HUES48 (cell line): ENCODE measurements at regions not wholly inside any gene's neighbourhood (a gene's known extent, or its start where the extent isn't known, plus 50 kb on each side); places are given as distances from the start of the nearest gene placed in this dataset.
A peak's percentile ranks its signal among the peaks of the same experiment; 100 is the strongest.
"Not testable (repeated sequence)": the region's sequence is repeated elsewhere in the genome, so short reads cannot be mapped to it uniquely, and the experiment has no call there.

Experiments used
- H3K27ac ChIP-seq: one replicate; pipeline ENCODE4 v1.7.0; 2013; ENCODE audit warnings: low read depth, low read length, inconsistent platforms
- H3K27me3 ChIP-seq: 2 replicates; pipeline ENCODE4 v1.6.1; 2013; ENCODE audit warnings: mild to moderate bottlenecking, low read length; ENCODE audit not compliant: control insufficient read depth, insufficient read depth
- H3K36me3 ChIP-seq: 2 replicates; pipeline ENCODE4 v1.6.1; 2013; ENCODE audit warnings: low read length; ENCODE audit not compliant: control insufficient read depth, insufficient read depth
- H3K4me1 ChIP-seq: 2 replicates; pipeline ENCODE4 v1.6.1; 2013; ENCODE audit warnings: mild to moderate bottlenecking, low read length; ENCODE audit not compliant: control insufficient read depth, insufficient read depth
- H3K4me3 ChIP-seq: 2 replicates; pipeline ENCODE4 v1.5.1; 2013; ENCODE audit warnings: mild to moderate bottlenecking, low read depth, low read length
- H3K9ac ChIP-seq: 2 replicates; pipeline ENCODE4 v1.6.1; 2013; ENCODE audit warnings: mild to moderate bottlenecking, low read depth, low read length, moderate library complexity
- H3K9me3 ChIP-seq: 2 replicates; pipeline ENCODE4 v1.6.1; 2013; ENCODE audit warnings: low read length; ENCODE audit not compliant: control insufficient read depth, insufficient read depth

DNA sequence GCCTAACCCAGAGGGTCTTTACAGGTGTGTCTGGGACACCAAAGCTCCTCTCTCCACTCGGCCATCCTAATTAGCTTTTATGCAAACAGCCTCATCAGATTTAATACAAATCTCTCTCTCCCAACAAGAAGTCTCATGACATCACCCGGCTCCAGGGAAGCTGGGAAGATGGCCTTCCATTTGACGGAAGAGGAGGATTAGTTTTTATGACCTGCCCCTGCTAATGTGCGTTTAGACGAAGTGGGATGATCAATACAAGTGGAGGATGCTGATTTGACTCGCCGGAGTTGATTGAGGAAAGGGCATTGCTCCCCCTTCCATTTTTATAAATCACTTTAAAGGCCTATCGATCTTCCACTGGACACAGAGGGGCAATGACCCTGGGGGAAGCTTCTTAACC lies 239.2 kb downstream of the BCL11B start:
- no peaks in the 10 kb centered on the region for H3K27me3 ChIP-seq

DNA sequence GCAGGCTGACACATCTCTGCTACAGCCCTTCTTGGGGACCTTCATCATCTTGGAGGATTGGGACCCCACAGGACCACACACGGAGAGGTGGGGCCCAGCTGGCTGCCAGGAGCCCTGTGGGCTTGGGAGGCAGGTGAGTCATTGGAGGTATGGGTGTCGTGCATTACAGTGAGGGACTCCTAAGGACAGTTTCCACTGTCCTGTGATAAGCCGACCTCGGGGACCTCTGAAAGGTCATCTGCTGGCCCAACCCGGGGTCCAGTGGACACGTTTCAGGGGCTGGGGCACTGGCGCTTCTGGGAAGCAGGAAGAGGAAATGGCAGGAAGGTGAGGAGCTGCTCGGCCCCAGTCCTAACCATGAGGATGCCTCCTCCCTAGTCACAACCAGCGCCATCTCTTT lies 238.0 kb downstream of the BCL11B start:
- Histone ChIP-seq H3K27me3 (no peaks in the 10 kb centered on the region), H3K4me3 (no peak overlapping the region), H3K9me3 (no peaks in the 10 kb centered on the region), H3K27ac (no peak overlapping the region), H3K9ac (no peak overlapping the region), H3K4me1 (peaks cover 6% of the 10 kb centered on the region), H3K36me3 (no peaks in the 10 kb centered on the region)

More for the DNA sequence above, 239.2 kb downstream of the BCL11B start:
- Histone ChIP-seq H3K9me3 (no peaks in the 10 kb centered on the region), H3K27ac (no peak overlapping the region), H3K9ac (no peak overlapping the region), H3K4me1 (peaks cover 6% of the 10 kb centered on the region), H3K36me3 (no peaks in the 10 kb centered on the region), H3K4me3 (no peak overlapping the region)

DNA sequence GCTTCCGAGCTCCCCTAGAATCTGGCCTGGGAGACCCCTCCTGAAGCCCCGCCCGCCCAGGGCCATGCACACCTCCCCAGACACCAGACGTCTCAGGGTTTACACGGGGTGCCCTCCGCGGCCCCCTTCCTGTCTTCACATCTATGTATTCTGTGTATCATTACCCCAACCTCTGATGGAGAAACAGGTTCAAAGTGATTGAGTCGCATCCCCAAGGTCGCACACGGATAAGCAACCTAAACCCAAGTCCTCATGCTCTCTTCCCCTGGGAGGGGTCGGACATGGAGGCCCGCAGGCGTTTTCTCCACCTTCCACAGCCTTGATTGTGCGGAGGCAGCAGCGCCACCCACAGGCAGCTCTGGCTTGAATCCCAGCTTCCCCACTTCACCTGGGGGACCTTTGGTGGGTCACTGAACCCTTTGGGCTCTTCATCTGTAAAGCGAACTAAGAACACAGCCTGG lies 237.3 kb downstream of the BCL11B start:
- no peaks in the 10 kb centered on the region for H3K27me3 ChIP-seq
- no peak overlapping the region for H3K4me3 ChIP-seq
- H3K9ac ChIP-seq: no peak overlapping the region
- H3K36me3 ChIP-seq: no peaks in the 10 kb centered on the region
- no peak overlapping the region for H3K27ac ChIP-seq
- no peaks in the 10 kb centered on the region for H3K9me3 ChIP-seq
- H3K4me1 ChIP-seq: peaks cover 6% of the 10 kb centered on the region

DNA sequence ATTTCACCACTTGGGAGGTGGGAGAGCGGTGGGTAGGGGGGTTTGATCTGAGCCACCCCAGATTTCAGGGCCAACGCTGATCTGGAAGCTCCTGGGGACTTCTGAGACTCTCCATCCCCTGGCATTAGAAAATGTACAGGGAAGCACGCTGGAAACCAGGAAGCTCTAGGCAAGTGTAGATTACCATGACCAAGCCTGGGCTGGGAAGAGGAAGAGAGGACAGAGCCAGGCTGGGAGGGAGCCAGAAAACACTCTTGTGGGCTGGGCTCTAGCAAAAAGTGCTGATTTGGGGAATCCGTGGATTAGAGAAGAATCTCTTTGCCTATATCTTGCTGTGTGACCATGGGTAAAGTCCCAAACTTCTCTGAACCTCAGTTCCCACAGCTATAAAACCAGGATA lies 236.7 kb downstream of the BCL11B start:
- H3K27ac ChIP-seq: no peak overlapping the region
- no peaks in the 10 kb centered on the region for H3K9me3 ChIP-seq
- H3K4me3 ChIP-seq: no peak overlapping the region
- no peak overlapping the region for H3K9ac ChIP-seq
- H3K36me3 ChIP-seq: no peaks in the 10 kb centered on the region
- H3K4me1 ChIP-seq: peaks cover 6% of the 10 kb centered on the region
- no peaks in the 10 kb centered on the region for H3K27me3 ChIP-seq

DNA sequence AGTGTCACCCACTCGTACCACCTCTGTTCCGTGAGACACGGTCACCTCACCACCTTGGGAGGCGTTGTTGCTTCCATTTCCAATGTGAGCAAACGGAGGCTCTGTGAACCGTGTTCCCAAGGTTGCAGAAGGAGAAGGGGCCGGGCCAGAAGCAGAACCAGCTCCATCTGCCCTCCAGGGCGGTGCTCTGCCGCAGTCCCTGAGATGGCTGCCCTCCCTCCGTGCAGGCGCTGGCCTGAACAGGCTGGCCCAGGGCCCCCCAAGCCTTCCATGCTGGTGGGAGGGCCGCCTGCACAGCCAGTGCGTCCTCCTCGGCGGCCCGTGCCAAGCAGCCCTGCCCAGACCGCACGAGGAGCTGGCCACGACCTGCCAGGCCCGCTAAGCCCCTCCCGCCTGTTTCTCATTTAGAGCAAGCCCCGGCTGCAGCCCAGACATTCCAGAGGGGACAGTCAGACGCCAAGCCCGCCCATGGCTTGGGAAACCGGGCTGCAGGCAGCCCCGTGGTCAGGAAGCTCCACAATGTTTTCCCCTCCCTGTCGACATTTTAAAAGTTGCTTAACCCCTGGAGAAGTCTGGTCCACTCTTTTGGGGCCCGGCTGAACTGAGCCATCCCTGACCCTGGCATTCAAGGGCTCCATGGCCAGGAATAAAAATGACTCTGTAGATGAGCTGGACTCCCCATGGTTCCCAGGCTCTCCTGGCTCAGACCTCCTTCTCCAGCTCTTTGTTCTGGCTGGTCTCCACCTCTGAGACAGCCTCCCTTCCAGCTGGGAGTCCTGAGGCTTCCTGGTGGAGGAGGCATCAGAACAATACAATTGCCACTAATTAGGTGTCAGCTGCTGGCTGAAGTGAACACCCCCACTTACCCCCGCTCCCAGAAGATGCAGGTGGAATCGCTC lies 236.0 kb downstream of the BCL11B start:
- H3K9me3 ChIP-seq: no peaks in the 10 kb centered on the region
- peak overlapping the region; percentile 73 for H3K27ac ChIP-seq
- H3K4me1 ChIP-seq: peaks cover 6% of the 10 kb centered on the region
- no peaks in the 10 kb centered on the region for H3K36me3 ChIP-seq
- no peak overlapping the region for H3K4me3 ChIP-seq
- H3K9ac ChIP-seq: no peak overlapping the region
- H3K27me3 ChIP-seq: no peaks in the 10 kb centered on the region

DNA sequence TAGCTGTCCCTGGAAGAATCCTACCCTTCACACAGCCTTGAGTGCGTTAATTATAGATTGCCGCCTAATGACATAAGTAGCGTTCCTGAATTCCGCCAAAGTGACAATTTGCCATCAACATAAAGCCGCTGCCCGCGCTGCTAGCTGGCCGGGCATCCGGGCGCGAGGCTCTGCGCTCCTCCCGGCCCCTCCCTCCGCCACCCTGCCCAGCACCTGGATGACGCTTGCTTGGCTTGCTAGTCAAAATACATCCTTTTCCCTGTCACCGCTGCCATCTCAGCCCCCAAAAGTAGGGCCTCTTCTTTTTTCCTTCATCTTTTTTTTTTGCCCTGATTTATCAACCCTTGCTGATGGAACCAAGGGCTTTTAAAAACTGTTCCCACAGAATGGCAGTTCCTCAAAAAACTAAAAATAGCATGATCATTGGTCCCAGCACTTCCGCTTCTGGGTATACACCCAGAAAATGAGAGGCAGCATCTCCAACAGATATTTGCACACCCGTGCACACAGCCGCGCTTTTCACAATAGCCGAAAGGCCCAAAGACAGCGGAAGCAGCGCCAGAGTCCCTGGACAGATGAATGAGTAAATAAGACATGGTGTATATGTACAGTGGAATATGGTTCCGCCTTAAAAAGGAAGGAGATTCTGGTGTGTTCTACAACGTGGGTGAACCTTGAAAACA lies 235.2 kb downstream of the BCL11B start:
- Histone ChIP-seq H3K4me3 (no peak overlapping the region), H3K9ac (no peak overlapping the region)

DNA sequence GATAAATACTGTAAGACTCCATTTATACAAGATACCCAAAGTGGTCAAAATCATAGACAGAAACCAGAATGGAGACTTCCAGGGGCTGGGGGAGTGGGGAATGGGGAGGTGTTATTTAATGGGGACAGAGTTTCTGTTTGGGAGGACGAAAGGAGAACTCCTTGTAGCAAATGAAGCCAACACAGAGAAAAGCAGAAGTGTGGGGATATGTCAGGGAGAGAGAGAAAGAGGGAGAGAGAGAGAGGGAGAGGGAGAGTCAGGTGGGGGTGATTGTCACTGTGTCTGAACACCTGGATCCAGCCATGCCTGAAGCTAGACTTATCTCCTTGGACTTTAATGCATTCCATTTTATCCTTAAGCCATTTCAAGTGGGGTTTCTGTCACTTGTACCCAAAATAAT lies 234.7 kb downstream of the BCL11B start:
- H3K9me3 ChIP-seq, H3K4me1 ChIP-seq, H3K27ac ChIP-seq, H3K4me3 ChIP-seq, H3K36me3 ChIP-seq, H3K27me3 ChIP-seq, H3K9ac ChIP-seq: not testable (repeated sequence)

More for the DNA sequence above, 235.2 kb downstream of the BCL11B start:
- peaks cover 6% of the 10 kb centered on the region for H3K4me1 ChIP-seq
- H3K9me3 ChIP-seq: no peaks in the 10 kb centered on the region
- no peaks in the 10 kb centered on the region for H3K36me3 ChIP-seq
- H3K27ac ChIP-seq: no peak overlapping the region
- no peaks in the 10 kb centered on the region for H3K27me3 ChIP-seq

DNA sequence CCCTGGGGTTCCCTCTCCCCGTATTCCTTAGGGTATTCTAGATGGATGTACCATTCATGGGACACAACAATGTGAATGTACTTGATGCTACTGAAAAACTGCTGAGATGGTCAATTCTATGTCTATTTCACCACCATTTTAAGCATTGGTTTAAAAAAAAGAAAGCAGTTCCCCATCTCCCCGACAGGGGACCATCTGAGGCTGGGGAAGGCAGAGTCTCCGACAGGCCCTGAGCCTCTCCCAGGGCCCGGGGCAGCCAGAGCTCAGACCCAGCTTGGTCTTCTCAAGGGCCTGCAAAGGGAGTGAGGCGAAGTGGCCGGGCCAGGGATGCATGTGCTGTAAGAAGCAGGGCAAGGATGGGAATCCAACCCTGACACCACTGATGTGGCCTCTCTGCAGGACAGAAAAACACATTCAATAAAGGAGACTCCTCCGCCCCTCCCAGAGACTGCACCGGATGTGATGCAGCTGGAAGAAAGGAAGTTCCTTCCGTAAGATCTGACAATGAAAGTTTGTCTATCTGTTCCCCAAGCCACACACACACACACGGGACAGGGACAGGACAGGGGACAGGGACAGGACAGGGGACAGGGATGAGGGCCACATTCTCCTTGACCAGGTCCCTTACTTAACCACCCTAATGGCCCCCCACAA lies 234.1 kb downstream of the BCL11B start:
- Histone ChIP-seq H3K9me3 (no peaks in the 10 kb centered on the region), H3K4me3 (no peak overlapping the region), H3K9ac (no peak overlapping the region), H3K4me1 (peaks cover 6% of the 10 kb centered on the region), H3K27me3 (no peaks in the 10 kb centered on the region), H3K27ac (no peak overlapping the region), H3K36me3 (no peaks in the 10 kb centered on the region)

DNA sequence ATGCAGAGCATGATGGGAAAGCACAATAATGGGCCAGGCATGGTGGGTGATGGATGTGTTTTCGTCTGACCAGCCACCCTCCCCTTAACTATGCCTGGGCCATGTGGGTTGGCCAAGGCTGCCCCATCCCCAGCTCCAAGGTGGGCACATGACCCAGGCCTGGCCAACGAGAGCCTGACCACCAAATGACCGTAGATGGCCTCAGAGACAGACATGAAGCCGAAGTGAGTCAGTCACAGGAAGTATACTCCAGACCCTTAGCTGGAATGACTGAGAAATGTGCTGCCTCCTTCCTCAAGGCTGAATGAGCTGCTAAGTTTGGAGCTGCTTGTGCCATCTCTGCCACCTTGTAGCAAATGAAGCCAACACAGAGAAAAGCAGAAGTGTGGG lies 233.6 kb downstream of the BCL11B start:
- Histone ChIP-seq H3K27me3 (no peaks in the 10 kb centered on the region), H3K36me3 (no peaks in the 10 kb centered on the region), H3K4me3 (no peak overlapping the region), H3K9me3 (no peaks in the 10 kb centered on the region), H3K27ac (no peak overlapping the region), H3K4me1 (peaks cover 6% of the 10 kb centered on the region), H3K9ac (no peak overlapping the region)

DNA sequence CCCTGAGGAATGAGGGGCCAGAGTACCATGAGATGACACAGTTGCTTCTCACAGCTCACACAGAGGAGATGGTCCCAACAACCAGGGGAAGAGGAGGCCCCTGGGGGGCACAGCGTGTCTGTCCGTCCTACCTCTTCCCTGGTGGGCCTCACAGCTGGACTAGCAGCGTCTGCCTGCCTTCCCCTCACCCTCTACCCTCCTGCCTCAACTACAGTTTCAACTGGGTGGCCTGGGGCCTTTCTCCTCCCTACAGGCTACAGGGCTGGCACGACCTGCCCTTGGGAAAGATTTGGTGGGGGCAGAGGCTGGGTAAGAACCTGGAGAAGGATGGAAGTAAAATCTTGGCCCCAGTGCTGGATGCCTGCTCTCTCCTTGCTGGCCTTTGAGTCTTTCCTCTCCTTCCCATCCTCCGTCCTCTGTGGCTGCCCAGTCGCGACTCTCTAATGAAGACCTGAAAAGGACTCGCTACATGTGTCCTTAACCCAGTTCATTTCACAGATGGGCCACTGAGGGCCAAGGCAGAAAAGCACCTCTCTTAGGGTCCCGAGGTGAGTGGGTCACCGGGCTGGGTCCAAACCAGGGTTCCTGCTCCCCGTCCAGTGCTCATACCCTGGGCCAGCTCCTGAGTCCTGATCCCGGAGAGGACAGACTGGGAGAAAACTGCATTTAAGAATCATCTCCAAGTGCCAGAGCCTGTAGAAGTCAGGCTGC lies 232.5 kb downstream of the BCL11B start:
- H3K9me3 ChIP-seq: no peaks in the 10 kb centered on the region

More for the DNA sequence above, 232.5 kb downstream of the BCL11B start:
- no peak overlapping the region for H3K4me3 ChIP-seq
- H3K9ac ChIP-seq: no peak overlapping the region
- H3K27ac ChIP-seq: no peak overlapping the region
- H3K27me3 ChIP-seq: no peaks in the 10 kb centered on the region
- H3K36me3 ChIP-seq: no peaks in the 10 kb centered on the region
- peaks cover 6% of the 10 kb centered on the region for H3K4me1 ChIP-seq
